HS-5 (cell line): ENCODE measurements at regions not wholly inside any gene's neighbourhood (a gene's known extent, or its start where the extent isn't known, plus 50 kb on each side); places are given as distances from the start of the nearest gene placed in this dataset.

Experiments
- DNase-seq: peaks from one replicate; pipeline ENCODE4 v3.0.0-alpha.2; 2012; ENCODE audit warnings: low read depth

DNA sequence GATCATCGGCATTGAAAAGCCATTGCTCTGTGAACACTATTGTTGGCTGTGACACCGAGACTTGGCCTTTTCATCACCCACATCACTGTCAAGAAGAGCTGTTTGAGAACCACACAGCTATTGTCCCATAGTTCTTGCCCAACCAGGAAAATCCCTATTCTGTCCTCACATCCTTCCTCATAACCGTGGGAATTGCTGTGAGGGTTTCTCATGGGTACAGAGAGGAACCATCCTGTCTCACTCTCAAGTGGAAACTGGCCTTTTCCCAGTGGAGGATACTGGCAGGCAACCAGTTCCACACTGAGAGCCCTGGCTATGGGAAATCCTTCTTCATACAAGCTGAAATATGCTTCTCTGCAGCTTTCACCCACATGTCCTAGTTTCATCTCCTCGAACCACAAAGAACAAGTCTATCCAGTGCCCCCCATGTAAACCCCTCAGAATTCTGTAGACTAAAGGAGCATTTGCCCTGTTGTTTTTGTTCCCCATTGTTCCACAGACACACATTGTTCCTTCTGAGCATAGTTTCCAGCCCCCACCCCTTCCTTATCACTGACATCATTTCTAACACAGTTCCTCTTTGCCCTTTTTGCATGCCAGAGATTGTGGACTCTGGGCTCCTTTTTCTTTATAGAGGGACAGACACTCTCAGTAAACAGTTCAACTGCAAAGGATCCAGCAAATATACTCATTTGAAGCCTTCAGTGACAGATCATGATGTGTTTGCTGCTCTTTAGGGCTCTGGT is 57.8 kb upstream of the C5orf46 start:
- DNase-seq = no peak

DNA sequence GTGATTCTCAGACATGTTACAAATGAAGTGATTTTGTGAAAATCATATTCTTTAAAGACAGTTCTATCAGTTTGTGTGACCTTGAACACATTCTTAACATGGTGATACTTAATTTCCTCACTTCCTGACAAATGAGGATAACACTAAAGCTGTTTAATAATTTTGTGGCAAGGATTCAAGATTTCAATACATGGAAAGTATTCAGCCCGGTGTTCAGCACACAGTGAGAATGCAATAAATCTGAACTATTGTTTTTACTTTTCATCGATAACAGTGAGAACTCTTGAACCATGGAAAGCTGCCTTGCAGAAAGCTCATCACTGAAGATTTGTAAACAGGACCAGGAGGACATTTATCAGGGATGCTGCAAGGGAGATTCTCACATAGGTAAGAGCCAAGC is 57.1 kb upstream of the C5orf46 start:
- no peak for DNase-seq

DNA sequence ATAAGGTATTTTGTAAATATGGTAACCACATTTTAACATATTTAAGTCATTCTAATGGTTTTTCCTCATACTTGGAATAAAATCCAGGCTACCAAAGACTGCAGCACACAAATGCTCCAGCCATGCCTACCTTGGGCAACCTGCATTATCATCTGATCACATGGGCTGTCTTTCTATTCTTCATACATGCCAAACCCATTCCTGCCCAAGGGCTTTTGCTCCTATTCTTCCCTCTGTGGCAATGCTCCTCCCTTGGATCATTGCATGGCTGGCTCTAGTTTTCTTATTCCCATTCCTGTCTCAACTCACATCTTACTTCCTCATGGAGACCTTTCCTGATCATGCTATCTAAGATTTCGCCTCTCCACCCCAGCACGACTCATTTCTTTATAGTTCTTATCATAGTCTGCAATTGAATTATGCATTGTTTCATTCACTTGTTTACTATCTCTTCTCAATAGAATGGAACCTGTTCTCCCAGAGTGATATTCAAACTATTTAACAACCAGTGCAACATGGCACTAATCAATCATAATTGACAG is 54.9 kb upstream of the C5orf46 start:
- no peak for DNase-seq

DNA sequence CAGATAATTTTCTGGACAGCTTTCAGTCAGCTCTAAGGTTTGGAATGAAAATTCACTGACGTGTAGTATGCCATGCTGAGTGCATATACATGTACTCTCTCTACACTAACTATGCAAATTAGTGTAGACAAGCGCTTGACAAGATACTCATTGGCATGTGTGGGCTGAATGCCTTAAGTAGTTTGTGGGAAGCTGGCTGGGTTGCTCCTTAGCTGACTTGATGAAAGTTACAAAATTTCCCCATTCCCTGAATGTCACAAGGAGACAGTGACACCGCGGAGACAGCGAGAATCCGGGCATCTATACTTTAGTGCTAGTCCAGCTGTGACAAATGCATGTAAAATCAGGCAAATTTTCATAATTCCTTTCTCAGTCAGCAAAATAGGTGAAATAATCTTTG is 51.6 kb upstream of the C5orf46 start:
- no peak for DNase-seq

DNA sequence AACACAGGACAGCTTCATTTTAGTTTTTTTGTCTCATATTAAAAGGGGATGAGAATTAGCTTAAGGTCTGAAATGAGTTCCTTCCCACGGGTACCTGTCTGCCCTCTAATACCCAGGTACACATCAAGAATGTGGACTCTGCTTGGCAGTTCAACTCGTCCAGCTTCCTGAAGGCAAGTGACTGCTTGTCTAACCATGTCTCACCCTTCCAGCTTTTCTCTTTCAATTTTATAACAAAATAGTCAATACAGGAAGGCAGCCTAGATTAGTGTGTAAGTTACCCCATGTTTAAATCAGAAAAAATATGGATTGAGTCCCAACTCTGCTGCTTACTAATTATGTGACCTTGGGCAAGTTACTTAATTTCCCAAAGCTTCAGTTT is 50.5 kb upstream of the C5orf46 start:
- no peak for DNase-seq

DNA sequence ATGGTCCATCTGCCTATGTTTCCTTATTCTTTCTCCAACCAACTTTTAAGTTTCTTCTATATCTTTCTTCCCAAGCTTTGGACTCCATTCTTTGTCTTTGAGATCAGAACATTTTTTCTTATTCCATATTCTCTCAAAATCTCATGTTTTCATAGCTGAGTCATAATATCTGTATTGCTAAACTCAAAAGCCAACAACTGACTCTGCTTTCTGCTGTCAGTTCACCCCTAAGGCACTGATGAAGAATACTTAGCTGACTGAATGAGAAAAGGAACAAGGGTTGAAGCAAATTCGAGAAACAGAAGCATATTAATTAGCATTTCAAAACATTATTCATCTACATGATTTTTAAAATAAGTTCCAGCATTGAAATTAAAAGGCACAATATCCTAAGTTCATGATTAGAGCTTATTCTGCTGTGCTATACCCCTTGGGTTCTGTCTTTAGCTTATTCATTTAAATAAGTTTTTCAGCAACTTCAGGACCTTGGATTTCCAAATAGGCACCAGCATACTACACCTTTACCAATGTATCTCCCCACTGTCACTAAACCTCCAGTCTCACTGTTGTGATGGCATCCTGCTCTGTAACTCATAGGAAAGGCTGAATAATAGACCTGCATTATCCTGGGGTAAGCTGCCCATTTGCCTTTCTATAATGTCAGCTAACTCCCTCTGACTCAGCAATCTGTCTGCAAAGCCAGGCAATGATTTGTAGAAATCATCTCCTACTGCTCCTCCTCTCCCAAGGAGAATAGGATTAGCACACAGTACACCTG is 49.9 kb upstream of the C5orf46 start:
- no peak for DNase-seq
